ENCODE measurements at regions not wholly inside any gene's neighbourhood (a gene's known extent, or its start where the extent isn't known, plus 50 kb on each side); places are given as distances from the start of the nearest gene placed in this dataset.

DNA sequence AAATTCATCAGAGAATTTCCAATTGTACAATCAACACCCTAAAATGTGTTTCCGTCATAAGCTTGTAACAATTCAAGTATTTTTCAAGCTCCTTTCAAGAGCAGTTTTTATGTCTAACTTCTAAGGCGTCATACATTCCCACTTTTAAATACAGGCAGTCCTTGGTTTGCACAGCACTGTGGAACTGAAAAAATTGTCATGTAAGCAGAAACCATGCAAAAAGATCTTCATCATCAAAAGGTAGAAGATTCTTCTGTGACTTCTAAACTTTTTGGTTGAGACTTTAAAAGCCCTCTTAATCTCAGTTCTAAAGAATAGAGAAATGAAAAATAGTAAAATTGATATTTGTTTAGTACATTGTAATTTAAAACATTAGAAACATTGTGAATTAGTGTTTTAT lies 315.6 kb downstream of the TPBG start:
- no peak for DNase-seq

DNA sequence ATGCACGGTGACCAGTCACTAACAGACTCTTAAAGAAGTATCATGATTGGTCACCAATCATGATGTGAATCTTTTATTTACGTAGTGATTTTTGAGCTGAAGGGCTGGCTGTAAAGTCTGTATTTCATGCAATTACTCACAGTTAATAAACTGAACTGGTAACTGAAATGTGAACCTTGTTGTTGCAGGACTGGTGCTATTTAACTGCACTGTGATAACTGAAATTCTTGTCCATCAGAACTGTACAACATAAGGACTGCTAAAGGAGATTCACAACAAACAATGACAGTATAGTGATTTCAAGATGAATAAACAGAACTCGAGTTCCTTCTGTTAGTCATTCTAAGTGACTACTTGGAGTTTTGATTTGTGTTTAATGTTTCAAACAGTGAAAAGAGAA lies 316.6 kb downstream of the TPBG start:
- DNase-seq = no peak

DNA sequence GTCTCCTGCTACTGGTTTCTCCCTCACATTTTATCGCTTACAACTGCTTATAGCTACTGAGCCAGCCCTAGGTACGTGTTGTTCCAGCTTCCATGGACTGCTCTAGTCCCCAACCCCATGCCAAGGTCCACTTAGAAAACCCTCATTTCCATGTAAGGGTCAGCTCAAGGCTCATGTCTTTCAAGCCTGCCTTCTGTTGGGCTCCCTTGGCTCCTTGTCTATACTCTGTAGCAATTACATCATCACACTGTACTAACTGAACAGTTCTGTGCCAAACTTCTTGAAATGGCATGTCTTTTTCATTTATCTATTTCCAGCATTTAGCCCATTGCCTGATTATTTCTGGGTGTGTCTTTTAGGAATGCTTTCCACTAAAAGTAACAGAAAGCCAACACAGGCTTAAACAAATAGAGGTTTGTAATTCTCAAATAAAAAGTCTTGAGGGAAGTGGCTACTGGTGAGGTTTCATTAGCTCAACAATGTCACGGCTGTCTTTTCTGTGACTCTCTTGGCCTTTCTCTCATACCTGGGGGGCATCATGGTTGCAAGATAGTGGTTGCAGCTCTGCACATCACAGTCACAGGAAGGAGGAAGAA lies 317.6 kb downstream of the TPBG start:
- no peak for DNase-seq

DNA sequence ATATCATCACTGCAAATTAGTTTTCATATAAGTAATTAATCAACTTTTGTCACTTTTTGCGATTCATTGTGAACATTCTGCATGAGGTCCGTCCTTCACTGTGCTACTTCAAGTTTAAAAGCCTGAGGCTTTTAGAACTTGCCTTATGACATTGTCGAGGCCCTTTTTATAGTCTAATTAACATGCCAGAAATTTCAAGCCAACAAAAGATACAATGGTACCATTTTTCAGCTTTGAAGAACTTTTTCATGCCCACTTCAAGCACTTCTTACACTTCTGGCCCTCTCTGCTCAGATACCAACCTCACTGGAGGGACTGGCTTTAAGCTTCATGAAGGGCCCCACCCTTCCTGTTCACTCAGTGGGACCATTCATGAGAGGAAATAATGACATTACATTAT lies 323.1 kb downstream of the TPBG start:
- no peak for DNase-seq

DNA sequence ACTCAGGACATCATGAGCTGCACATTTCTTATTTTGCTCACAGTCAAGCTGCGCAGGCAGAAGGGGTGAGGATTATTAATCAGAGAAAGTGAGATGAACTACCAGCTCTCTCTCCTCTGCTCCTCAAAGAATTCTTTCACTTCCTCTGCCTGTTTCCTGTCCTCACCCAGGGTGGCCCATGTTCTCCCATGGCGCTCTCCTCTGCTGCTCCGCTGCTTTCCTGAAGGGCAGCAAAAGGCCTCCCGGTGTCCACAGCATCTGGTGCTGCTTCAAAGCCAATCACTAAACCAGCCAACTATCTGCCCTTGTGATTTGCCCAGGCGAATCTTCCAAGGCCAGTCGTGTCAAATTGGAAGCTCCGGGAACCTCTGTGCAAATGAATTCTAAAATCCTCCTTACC lies 324.2 kb downstream of the TPBG start:
- no peak for DNase-seq

DNA sequence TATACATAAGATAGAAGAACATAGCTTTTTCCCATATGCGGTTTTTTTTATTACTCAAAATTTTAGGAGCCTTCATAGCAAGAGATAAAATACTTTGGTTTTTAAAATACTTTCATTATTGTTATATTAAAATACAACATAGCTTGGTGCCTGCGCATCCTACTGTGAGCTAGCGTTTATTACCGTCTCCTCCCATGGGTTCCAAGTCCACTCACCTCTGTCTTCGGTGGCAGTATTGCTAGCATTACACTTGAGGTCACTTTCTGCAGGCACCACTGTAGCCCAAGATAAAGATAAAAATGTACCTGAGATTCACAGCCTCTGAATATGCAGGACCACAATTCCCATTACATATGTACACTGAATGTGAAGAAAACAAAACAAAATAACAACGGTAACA lies 326.7 kb downstream of the TPBG start:
- DNase-seq = no peak

DNA sequence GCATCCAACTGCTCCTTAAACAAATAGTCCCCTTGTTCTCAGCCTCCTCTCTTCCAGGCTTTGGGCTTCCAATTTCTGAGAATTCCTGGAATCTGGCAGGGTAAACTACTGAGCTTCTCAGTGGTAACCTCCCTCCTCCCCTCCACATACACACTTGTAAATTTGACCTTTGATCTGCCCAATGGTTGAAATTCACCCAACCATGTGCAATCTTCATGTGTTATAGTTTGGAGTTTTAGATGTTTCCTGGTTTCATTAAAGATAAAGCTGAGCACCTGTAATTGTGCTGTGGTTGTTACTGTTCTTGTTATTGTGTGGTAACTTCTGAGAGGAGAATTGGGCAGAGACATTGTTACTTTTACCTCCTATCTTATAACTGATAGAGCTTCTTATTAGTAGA lies 328.4 kb downstream of the TPBG start:
- no peak for DNase-seq

DNA sequence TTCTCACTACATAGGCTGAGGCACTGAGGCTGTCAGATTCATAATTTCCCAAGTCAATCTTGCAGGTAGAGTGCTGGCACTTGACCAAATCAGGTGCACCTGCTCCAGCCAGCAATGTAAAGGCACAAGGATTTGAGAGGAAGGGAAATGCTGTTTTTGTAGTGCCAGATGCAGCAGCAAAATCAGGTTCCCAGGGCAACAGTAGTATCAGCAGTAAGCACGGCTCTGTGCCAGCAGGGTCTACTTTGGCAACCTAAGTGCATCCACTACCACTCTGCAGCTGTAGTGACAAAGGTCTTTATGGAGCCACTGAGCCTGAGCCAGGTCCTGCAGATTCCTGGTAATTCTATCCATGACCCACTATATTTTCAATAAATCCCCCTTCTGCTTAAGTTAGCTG lies 329.5 kb downstream of the TPBG start:
- DNase-seq = no peak

DNA sequence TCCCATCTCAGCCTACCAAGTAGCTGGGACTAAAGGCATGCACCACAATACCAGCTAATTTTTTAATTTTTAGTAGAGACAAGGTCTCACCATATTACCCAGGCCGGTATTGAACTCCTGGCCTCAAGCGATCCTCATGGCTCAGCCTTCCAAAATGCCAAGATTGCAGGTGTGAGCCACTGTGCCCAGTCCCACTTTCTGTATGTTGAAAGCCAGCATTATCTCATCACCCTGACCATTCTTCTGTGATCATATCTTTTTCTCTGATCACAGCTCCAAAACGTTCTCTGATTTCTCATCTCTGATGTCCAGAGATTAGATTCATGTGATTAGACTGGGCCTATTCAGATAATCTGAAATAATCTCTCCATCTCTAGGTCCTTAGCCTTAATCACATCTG lies 337.7 kb downstream of the TPBG start:
- no peak for DNase-seq

DNA sequence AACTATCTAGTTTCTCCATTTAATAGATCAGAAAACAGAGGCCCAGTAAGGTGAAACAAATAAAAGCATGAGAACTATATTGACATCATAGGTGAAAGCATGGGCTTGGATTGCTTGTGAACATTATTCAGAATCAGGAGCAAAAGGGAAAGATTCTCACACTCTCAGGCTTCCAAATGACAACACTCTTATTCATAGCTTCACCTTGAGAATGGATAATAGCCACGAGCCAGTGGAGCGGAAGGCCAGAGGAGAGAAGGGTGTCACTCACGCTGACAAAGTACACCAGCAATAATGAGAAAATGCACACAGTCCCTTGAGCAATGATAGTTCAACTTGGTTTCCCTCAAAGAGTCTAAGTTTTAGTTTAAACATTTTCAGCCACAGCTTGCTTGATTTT lies 339.0 kb downstream of the TPBG start:
- DNase-seq = no peak

DNA sequence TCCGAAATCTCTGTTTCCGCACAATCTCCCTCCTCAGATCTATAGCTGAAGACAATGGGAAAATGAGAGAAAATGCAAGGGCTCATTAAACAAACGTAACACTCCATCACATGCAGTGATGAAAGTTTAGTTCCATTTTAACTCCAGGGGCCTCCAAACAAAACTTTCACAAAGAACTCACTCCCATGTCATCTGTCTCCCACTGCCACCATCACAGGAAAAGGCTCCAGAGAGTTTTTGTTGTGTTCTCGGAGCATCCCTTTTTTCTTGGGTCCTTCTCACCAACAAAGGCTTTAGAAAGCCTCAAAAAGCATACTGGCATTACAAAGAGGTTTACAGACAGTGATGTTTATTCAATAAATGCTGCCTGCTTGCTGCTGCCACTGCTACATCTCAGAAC lies 339.6 kb downstream of the TPBG start:
- no peak for DNase-seq

DNA sequence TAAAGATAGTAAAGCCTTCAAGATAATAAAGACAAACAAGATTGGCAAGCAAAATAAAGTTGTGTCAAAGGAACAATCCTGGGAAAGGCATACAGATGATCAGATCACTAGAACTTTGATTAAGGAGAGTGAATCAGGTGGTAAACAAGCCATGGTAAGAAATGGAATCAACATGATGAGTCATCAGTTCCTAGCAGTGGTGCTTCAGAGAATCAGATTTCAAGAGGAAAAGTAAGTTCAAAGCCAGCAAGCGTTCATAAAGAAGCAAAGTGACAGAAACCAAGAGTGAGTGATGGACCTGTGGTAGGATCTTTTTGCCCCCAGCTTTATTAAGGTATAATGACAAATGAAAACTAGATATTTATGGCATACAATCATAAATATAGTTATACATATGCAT lies 340.4 kb downstream of the TPBG start:
- no peak for DNase-seq

DNA sequence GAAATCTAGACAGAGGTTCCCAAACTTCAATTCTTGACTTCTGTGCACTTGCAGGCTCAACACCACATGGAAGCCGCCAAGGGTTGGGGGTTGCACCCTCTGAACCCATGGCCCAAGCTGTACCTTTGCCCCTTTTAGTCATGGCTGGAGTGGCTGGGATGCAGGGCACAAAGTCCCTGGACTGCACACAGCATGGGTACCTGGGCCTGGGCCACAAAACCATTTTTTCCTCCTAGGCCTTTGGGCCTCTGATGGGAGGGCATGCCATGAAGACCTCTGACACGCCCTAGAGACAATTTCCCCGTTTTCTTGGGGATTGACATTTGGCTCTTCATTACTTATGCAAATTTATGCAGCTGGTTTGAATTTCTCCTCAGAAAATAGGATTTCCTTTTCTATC lies 342.0 kb downstream of the TPBG start:
- DNase-seq = no peak

DNA sequence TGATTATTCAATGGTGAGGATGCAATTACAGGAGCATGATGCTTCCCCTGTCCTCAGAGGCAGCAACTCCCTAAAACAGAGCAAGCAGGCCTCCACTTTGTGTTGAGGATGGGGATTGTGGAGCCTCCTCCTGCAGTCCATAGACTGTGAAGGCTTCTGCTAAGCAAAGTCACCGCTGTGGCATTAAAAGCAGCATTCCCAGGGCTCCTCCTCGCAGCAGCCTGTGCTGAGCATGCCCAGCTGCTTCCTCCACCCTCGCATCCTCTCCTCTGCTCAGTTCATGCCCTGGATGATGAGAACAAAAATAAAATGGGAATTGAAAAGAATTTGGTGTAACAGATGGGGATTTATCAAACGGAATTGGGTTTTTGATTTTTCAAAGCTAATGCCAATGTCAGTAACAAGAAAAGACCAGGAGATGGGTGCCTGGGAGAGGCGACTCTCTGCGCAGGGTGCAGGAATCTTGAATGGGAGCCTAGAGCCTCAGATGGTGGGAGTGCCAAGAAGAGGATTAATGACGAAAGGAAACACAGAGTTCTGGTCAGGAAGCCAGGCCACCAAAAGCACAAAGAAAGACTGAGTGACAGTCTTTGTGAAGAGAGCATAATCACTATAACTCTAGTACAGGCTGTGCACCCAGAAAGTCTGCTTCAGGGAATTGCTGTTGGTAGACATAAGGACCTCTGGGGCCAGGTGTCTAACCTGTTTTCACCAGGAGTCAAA lies 347.6 kb downstream of the TPBG start:
- no peak for DNase-seq

DNA sequence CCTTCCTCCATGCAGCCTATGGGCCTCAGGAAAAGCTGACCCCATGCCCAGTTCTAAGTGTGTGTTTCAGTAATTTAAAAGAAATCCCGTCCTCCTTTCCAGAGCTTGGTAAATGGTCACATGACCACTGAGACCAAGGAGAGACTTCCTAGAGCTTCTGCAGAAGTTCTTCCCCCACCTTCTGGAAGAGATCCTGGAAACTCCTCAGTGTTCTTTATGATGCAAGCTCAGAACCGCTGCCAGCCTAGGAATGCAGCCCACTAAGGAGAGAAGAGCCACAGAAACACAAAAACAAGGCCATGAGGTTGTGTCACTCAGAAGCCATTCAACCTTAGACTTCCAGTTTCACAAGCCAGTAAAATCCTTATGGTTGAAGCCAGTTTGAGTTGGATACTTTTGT lies 348.4 kb downstream of the TPBG start:
- DNase-seq = no peak

DNA sequence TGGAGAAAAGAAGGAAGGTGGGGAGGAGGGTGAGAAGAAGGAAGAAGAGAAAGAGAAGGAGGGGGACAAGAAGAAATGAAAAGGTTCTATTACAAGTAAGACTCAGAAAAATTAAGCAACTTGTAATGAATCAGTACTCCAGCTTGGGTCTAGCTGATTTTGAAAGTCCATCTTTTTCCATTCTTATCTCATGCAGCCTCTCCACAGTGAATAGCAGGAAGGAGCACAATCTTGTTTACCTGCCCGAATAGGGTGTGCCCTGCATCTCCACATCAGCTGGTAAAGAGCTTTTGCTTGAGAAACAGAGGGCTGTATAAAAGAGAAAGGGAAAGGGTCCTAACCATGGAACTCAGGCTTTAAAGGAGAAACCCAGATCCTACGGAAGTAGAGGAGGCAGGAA lies 348.8 kb downstream of the TPBG start:
- no peak for DNase-seq

DNA sequence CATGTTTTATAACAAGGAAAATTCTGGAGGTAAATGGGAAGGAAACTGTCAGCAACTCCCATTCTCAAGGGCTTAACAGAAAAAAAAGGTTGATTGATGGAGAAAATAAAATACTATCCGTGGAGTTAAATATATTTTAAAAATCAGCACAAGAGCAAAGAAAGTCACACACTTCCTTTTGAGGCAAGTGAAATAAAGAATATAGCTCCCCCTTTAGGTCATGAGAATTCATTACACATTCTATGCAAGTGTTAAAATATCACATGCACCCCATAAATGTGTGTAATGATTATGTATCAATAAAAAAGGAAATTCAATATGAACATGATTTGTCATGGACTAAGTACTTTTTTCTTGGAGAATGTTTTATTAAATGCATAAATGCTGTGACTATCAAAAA lies 349.2 kb downstream of the TPBG start:
- no peak for DNase-seq

DNA sequence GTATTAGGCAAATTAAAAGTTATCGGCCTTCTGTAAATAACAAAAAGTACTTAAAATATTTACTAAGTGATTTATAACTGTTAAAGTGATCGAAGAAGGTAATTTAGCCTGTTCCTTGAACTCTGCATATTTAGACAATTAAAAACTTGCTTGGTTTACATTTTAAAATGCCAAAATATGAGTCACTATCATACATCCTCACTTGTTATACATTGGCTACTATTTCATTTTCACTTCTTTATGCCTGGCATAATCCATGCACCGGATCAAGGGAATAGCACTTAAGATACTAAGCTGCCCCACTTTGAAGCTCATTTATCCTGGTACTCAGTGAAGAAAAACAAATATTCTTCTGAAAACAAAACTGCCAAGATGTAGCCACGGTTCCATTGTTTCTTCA lies 344.6 kb downstream of the UBE3D start:
- DNase-seq = no peak

DNA sequence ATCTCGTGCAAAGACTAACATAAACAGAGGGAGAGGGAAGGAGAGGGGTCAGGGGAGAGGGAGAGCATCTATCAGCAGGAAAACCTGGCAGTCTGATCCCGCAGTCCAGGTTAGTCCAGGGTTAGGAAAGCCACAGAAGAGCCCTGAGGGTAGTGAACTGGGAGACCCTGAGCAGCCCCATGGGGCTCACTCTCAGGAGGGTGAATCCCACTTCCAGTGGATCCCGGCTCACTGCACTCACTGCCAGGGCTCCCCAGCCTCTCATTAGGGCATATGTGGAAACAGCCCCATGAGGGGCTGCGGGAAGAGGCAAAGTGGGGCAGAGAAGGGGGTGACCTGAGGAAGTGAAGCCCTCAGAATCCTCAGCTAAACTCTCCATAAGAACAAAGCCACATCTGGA lies 329.9 kb downstream of the UBE3D start:
- DNase-seq = no peak

DNA sequence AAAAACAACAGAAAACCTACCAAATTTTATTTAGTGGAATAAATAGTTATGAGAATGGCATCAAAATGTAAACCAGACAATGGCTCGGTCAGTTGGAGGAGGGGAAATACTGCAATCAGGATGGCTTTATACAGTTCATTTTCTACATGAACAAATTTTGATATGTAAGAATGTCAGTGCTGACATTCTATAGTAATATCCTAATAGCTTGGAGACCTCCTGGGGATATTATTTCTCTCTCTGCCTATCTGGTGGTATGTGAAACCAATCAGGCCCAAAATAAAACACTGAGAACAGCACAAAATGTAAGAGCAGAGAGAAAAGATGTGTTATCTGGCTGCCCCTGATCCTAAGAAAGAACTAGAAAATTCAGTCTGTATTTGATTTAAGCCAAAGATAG lies 327.7 kb downstream of the UBE3D start:
- no peak for DNase-seq

DNA sequence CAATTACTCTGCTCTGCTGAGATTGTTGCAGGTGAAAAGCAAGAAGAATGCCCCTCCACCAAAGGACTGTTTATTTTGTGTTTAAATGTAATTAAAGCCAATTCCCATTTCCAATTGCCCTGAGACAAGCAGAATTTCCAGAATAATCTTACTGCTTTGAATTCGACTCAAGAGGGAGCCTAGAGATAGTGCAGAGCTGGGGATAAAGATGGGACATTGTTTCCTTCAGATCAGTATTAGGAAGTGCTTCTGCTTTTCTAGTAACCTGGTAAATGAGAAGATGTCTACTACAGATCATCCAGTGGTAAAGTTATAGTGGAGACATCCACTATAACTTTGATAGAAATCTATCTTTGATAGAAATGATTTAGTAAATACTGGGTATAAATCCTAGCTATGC lies 326.9 kb downstream of the UBE3D start:
- DNase-seq = no peak

DNA sequence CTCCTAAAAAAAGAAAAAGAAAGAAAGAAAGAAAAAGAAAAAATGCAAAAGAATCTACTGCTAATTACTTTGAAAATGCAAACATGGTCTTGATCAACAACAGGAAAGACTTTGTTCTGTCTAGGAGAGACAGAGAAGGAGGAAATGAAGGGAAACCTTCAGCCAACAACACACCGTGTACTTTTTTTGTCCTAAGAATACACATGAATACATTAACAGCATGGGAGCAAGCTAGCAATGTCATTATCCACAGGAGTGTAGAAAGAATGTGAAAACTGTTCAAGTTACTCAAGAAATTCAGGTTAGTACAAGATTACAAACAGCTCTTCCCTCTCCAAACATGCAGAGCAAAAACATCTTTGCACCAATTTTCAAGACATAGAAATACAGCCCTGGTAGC lies 326.3 kb downstream of the UBE3D start:
- no peak for DNase-seq

DNA sequence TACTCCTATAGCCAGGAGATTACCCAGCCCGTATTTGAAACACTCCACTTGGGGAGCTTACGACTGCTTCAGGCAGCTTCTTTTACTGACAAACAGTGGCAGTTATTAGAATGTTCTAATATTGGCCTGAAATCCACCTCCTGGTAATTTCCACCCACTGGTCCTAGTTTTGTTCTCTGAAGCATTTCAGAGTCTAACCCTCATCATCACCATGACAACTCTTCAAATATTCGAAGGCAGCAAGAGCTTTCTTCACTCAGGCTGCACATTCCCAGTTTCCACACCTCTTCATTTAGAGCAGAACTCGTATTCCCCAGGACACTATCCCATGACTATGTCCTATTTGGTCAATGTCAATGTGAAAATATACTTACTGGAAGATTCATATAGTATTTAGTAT lies 325.6 kb downstream of the UBE3D start:
- no peak for DNase-seq

DNA sequence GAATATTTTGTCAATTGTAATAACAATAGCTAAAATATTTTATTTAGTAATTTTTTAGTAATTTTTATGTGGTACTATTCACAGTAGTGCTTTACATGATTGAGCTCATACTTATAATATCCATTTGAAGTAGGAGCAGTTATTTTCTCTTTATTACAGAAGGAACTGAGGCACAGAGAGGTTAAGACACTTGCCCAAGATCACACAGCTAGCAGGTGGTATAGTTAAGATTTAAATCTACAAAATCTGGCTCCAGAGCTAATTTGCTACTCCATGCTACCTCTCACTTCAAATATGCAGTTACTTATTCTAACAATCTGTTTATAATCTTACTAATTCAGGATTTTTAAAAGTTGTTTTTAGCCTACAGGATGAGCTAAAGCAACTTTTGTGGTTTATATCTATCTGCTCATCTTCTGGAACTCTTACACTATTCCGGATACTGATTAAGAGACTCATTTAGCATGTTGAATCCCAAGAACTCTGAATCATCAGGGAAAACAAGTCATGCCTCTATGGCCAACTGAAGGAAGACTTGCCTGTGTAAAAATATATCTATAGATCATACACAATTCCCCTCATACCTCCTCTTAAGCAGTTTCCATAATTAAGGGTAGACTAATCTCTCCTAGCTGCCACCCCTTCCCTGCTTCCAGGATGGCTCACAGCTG lies 324.2 kb downstream of the UBE3D start:
- no peak for DNase-seq

DNA sequence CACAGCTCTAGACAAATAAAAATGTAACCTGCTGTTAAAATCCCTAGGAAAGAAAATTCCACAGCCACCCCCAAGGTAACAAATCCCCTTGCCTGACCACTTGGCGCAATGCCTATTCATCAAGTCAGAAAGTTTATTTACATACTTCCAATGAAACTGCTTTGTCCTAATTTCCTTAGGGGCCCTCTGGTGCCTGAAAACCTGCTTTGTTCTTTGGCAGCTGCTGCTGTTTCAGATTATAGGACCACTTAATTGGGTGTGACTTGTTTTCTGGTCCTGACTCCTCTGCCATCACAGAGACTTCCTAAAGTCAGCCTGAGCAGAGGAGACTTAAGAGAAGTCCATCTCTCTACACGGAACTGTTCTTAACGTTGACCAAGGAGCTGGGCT lies 323.6 kb downstream of the UBE3D start:
- DNase-seq = no peak
